ENCODE measurements at regions not wholly inside any gene's neighbourhood (a gene's known extent, or its start where the extent isn't known, plus 50 kb on each side); places are given as distances from the start of the nearest gene placed in this dataset.

DNA sequence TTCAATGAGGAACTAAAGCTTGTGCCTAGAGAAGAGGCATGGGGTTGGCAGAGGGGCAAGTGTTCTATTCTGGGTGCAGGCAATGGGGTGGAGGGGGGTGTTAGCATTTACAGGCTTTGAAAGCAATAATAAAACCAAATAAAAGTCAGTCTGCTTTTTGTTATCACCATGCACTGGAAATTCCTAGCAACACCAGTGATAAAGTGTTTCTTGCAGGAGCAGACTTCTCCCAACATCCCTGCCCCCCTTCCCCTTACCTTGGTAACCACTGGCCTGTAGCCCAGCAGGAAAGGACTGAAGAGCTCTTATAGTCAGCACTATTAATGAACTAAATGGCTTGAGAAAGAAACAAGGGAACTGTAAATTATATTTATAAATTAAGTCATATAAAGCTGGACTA, 65.2 kb upstream of the SESN3 start:
- no peaks in the 10 kb centered on the region for H3K9me3 ChIP-seq
- no peak for DNase-seq
- H3K36me3 ChIP-seq = no peaks in the 10 kb centered on the region
- TF ChIP-seq POLR2A (IDR thresholded peaks at IDR 0.05) = no peak
- no peak for TF ChIP-seq CTCF (IDR thresholded peaks at IDR 0.05)
- H3K4me3 ChIP-seq = no peak overlapping the region
- H3K27me3 ChIP-seq = no peaks in the 10 kb centered on the region
- peaks cover 0 to 25% (median 11%) of the 10 kb centered on the region in 4 donors for H3K4me1 ChIP-seq
- peak overlapping the region in 3 of 4 donors; percentile 39 to 76 (median 67) for H3K27ac ChIP-seq

GRCh38 chr11:95295382-95296149, 64.6 kb upstream of the SESN3 start:
- Histone ChIP-seq H3K4me1 (peaks cover 0 to 25% (median 11%) of the 10 kb centered on the region in 4 donors), H3K27me3 (no peaks in the 10 kb centered on the region), H3K36me3 (no peaks in the 10 kb centered on the region), H3K9me3 (no peaks in the 10 kb centered on the region), H3K27ac (peak overlapping the region; percentile 39 to 76 (median 68)), H3K4me3 (no peak overlapping the region)
- DNase-seq = no peak
- TF ChIP-seq POLR2A (IDR thresholded peaks at IDR 0.05) (no peak), CTCF (IDR thresholded peaks at IDR 0.05) (no peak)

GRCh38 chr11:95294701-95295100, 63.7 kb upstream of the SESN3 start:
- Histone ChIP-seq H3K36me3 (no peaks in the 10 kb centered on the region), H3K27ac (peak overlapping the region in 3 of 4 donors; percentile 39 to 76 (median 70)), H3K4me1 (peaks cover 0 to 25% (median 11%) of the 10 kb centered on the region in 4 donors), H3K27me3 (no peaks in the 10 kb centered on the region), H3K4me3 (no peak overlapping the region), H3K9me3 (no peaks in the 10 kb centered on the region)
- TF ChIP-seq CTCF (IDR thresholded peaks at IDR 0.05) = no peak
- TF ChIP-seq POLR2A (IDR thresholded peaks at IDR 0.05) = no peak
- no peak for DNase-seq

- Histone ChIP-seq H3K4me3 (no peak overlapping the region), H3K9me3 (no peaks in the 10 kb centered on the region), H3K36me3 (no peaks in the 10 kb centered on the region), H3K4me1 (peaks cover 0 to 25% (median 11%) of the 10 kb centered on the region in 4 donors), H3K27ac (peak overlapping the region in 1 of 4 donors; percentile 50), H3K27me3 (no peaks in the 10 kb centered on the region)
- TF ChIP-seq POLR2A (IDR thresholded peaks at IDR 0.05) (no peak), CTCF (IDR thresholded peaks at IDR 0.05) (no peak)
- DNase-seq = no peak
Measured at GRCh38 chr11:95293116-95293515, 62.1 kb upstream of the SESN3 start.

DNA sequence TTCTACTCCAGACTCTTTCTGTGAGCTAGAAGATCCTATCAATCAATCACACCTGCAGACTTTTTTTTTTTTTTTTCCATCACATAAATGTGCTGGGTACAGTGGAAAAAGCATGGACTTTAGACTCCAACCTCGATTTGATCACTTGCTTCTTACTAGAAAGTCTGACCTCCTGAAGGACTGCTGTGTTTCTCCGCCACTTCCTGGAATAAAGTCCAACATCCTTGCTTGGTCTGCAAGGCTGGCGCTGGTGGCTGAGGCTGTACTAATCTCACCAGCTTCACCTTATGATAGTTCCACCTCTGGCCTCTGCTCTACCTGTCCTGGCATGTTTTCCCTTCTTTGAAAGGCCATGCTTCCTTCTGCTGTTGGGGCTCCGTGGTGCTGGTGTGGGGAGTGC, 60.9 kb upstream of the SESN3 start:
- peaks cover 0 to 24% (median 9%) of the 10 kb centered on the region in 4 donors for H3K4me1 ChIP-seq
- no peaks in the 10 kb centered on the region for H3K27me3 ChIP-seq
- TF ChIP-seq CTCF (IDR thresholded peaks at IDR 0.05) (peak in 1 of 6 experiments; percentile 2), POLR2A (IDR thresholded peaks at IDR 0.05) (peak in 1 of 2 donors; percentile 13)
- no peak overlapping the region for H3K4me3 ChIP-seq
- peak overlapping the region in 2 of 4 donors; percentile 55 to 60 for H3K27ac ChIP-seq
- H3K36me3 ChIP-seq = no peaks in the 10 kb centered on the region
- peak in 2 of 3 donors; percentile 68 to 81 for DNase-seq
- H3K9me3 ChIP-seq = no peaks in the 10 kb centered on the region

Measured in Peyer's patch (tissue), 4 donors.